Activated CD8-positive, alpha-beta T cell treated with anti-CD3 and anti-CD28 coated beads for 36 hours (primary cell): ENCODE measurements at regions not wholly inside any gene's neighbourhood (a gene's known extent, or its start where the extent isn't known, plus 50 kb on each side); places are given as distances from the start of the nearest gene placed in this dataset.
"Not testable (repeated sequence)": the region's sequence is repeated elsewhere in the genome, so short reads cannot be mapped to it uniquely, and the experiment has no call there.

Experiments
- ATAC-seq: fragments of 200-7000 bp; cut with Tn5 transposase; one replicate; pipeline ENCODE4 v1.10.0; 2021; ENCODE audit warnings: mild to moderate bottlenecking, moderate library complexity
- CTCF ChIA-PET: fragments of 350-600 bp; sonication (Branson Sonifier 250); formaldehyde crosslinking; loops from one replicate; lab custom pipeline; 2021; ENCODE audit warnings: antibody characterized with exemption; lab: Charles Lee
- POLR2A ChIA-PET: fragments of 350-600 bp; sonication (Branson Sonifier 250); formaldehyde crosslinking; loops from one replicate; lab custom pipeline; 2021; ENCODE audit warnings: antibody characterized with exemption; lab: Charles Lee
- DNase-seq: peaks from one replicate; pipeline ENCODE4 v3.0.0-alpha.2; 2020
- H3K27ac Mint-ChIP-seq: one replicate; pipeline ENCODE4 v1.8.0; 2021; ENCODE audit warnings: mild to moderate bottlenecking, mixed read lengths
- H3K27me3 Mint-ChIP-seq: one replicate; pipeline ENCODE4 v1.8.0; 2021; ENCODE audit warnings: mixed read lengths
- H3K36me3 Mint-ChIP-seq: one replicate; pipeline ENCODE4 v1.8.0; 2021; ENCODE audit warnings: low read depth, mixed read lengths
- H3K4me1 Mint-ChIP-seq: one replicate; pipeline ENCODE4 v1.8.0; 2021; ENCODE audit warnings: low read depth, mixed read lengths
- H3K4me3 Mint-ChIP-seq: one replicate; pipeline ENCODE4 v1.8.0; 2021; ENCODE audit warnings: mild to moderate bottlenecking, moderate library complexity, mixed read lengths
- H3K9me3 Mint-ChIP-seq: one replicate; pipeline ENCODE4 v1.8.0; 2021; ENCODE audit warnings: mixed read lengths
- intact Hi-C: fragments of 100-400 bp; cut with micrococcal nuclease; formaldehyde crosslinking; loops from one replicate; pipeline ENCODE4 v1.10.0; 2022
- TF ChIP-seq, protein P1 (sequence below): fragments of 200-600 bp; IDR thresholded peaks from one replicate; pipeline ENCODE4 v1.8.0; 2022; ENCODE audit warnings: antibody characterized with exemption, mild to moderate bottlenecking

DNA sequence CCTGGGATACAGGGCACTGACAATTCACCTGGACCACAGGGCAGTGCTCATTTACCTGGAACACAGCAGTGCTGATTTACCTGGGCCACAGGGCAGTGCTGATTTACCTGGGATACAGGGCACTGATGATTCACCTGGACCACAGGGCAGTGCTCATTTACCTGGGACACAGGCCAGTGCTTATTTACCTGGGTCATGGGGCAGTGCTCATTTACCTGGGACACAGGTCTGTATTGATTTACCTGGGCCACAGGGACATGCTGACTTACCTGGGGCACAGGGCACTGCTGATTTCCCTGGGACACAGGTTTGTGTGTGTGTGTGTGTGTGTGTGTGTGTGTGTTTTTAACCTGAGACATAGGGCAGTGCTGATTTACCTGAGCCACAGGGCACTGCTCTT lies 261.7 kb downstream of the MATN1 start:
- ChIA-PET CTCF (no interaction called here), POLR2A (no interaction called here)
- no peaks in the 10 kb centered on the region for H3K9me3 Mint-ChIP-seq
- no peak overlapping the region for H3K27ac Mint-ChIP-seq
- TF ChIP-seq, protein P1, sequence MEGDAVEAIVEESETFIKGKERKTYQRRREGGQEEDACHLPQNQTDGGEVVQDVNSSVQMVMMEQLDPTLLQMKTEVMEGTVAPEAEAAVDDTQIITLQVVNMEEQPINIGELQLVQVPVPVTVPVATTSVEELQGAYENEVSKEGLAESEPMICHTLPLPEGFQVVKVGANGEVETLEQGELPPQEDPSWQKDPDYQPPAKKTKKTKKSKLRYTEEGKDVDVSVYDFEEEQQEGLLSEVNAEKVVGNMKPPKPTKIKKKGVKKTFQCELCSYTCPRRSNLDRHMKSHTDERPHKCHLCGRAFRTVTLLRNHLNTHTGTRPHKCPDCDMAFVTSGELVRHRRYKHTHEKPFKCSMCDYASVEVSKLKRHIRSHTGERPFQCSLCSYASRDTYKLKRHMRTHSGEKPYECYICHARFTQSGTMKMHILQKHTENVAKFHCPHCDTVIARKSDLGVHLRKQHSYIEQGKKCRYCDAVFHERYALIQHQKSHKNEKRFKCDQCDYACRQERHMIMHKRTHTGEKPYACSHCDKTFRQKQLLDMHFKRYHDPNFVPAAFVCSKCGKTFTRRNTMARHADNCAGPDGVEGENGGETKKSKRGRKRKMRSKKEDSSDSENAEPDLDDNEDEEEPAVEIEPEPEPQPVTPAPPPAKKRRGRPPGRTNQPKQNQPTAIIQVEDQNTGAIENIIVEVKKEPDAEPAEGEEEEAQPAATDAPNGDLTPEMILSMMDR: no peak
- peaks cover 5% of the 10 kb centered on the region for H3K27me3 Mint-ChIP-seq
- no peak overlapping the region for H3K4me3 Mint-ChIP-seq
- intact Hi-C loops: no loop called here
- H3K36me3 Mint-ChIP-seq: no peaks in the 10 kb centered on the region
- no peak for ATAC-seq
- no peak for DNase-seq
- no peaks in the 10 kb centered on the region for H3K4me1 Mint-ChIP-seq

GRCh38 chr1:30460661-30461060 lies 262.7 kb downstream of the MATN1 start:
- no peak overlapping the region for H3K27ac Mint-ChIP-seq
- ChIA-PET POLR2A (no interaction called here), CTCF (no interaction called here)
- TF ChIP-seq, protein P1: no peak
- no peak overlapping the region for H3K4me3 Mint-ChIP-seq
- H3K9me3 Mint-ChIP-seq: no peaks in the 10 kb centered on the region
- H3K36me3 Mint-ChIP-seq: no peaks in the 10 kb centered on the region
- no peak for ATAC-seq
- no peaks in the 10 kb centered on the region for H3K4me1 Mint-ChIP-seq
- intact Hi-C loops: no loop called here
- no peak for DNase-seq
- H3K27me3 Mint-ChIP-seq: peaks cover 4% of the 10 kb centered on the region

DNA sequence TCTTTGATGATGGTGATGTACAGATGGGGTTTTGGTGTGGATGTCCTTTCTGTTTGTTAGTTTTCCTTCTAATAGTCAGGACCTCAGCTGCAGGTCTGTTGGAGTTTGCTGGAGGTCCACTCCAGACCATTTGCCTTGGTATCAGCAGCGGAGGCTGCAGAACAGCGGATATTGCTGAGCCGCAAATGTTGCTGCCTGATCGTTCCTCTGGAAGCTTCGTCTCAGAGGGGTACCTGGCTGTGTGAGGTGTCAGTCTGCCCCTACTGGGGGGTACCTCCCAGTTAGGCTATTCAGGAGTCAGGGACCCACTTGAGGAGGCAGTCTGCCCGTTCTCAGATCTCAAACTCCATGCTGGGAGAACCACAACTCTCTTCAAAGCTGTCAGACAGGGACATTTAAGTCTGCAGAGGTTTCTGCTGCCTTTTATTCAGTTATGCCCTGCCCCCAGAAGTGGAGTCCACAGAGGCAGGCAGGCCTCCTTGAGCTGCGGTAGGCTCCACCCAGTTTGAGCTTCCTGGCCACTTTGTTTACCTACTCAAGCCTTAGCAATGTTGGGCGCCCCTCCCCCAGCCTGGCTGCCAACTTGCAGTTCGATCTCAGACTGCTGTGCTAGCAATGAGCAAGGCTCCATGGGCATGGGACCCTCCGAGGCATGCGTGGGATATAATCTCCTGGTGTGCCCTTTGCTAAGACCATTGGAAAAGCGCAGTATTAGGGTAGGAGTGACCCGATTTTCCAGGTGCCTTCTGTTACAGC lies 264.5 kb downstream of the MATN1 start:
- ATAC-seq, H3K27me3 Mint-ChIP-seq, H3K36me3 Mint-ChIP-seq, H3K27ac Mint-ChIP-seq, intact Hi-C loops, H3K4me3 Mint-ChIP-seq, POLR2A ChIA-PET, DNase-seq, H3K9me3 Mint-ChIP-seq, CTCF ChIA-PET, H3K4me1 Mint-ChIP-seq: not testable (repeated sequence)

- DNase-seq (no peak), ATAC-seq (no peak)
- Mint-ChIP-seq H3K27me3 (peaks cover 4% of the 10 kb centered on the region), H3K4me1 (no peaks in the 10 kb centered on the region), H3K9me3 (no peaks in the 10 kb centered on the region), H3K4me3 (no peak overlapping the region), H3K36me3 (no peaks in the 10 kb centered on the region), H3K27ac (no peak overlapping the region)
- intact Hi-C loops: no loop called here
- ChIA-PET CTCF (no interaction called here), POLR2A (no interaction called here)
- TF ChIP-seq, protein P1: no peak
Observed at GRCh38 chr1:30452925-30453324, 270.5 kb downstream of the MATN1 start.

GRCh38 chr1:30452170-30452569 lies 271.2 kb downstream of the MATN1 start:
- no peak overlapping the region for H3K4me3 Mint-ChIP-seq
- intact Hi-C loops: no loop called here
- H3K4me1 Mint-ChIP-seq: no peaks in the 10 kb centered on the region
- H3K27ac Mint-ChIP-seq: no peak overlapping the region
- ATAC-seq (no peak), DNase-seq (no peak)
- H3K27me3 Mint-ChIP-seq: peaks cover 4% of the 10 kb centered on the region
- TF ChIP-seq, protein P1: no peak
- no peaks in the 10 kb centered on the region for H3K36me3 Mint-ChIP-seq
- ChIA-PET POLR2A (no interaction called here), CTCF (no interaction called here)
- H3K9me3 Mint-ChIP-seq: no peaks in the 10 kb centered on the region
